Stomach (tissue), 4 donors: ENCODE measurements at regions not wholly inside any gene's neighbourhood (a gene's known extent, or its start where the extent isn't known, plus 50 kb on each side); places are given as distances from the start of the nearest gene placed in this dataset.

Experiments
- CTCF ChIP-seq, 7 experiments: fragments of 450-650 bp in 4 of 7; fragments of 200-600 bp in 3 of 7; sonication (generic) in 3 of 7; IDR thresholded peaks; one replicate each; pipeline ENCODE4 v1.5.1; 2016 to 2019; ENCODE audit warnings: antibody characterized with exemption in 7 of 7, control low read depth in 2 of 7, mild to moderate bottlenecking in 1 of 7
- EP300 ChIP-seq: sonication (generic); formaldehyde crosslinking; IDR thresholded peaks from one replicate; pipeline ENCODE4 v1.6.1; 2017; ENCODE audit warnings: antibody characterized with exemption

- TF ChIP-seq CTCF (IDR thresholded peaks at IDR 0.05): no peak
- TF ChIP-seq EP300: no peak
These were observed 304.1 kb downstream of the RFPL4B start for GRCh38 chr6:112651239-112651638.
